ENCODE measurements at regions not wholly inside any gene's neighbourhood (a gene's known extent, or its start where the extent isn't known, plus 50 kb on each side); places are given as distances from the start of the nearest gene placed in this dataset.

DNA sequence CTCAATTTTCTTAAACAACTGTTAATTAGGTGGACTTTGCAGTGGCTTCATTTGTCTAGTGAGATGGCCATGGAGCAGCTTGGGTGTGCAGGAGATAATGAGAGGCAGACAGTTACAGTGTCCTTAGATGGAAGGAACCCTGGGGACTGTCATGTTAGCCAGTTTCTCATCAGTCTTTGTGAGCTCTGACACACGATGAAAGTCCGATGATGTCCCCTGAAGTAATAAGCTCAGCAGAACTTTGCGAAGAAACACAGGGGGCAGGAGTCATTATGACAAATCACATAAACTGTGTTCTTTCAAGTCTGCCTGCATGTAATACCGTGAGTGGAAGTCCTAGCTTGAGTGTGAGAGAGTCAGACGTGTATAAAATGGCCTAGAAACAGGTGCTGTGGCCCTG, 201.8 kb downstream of the DRD1 start:
- DNase-seq (ENCODE audit: low spot score), result no peak

DNA sequence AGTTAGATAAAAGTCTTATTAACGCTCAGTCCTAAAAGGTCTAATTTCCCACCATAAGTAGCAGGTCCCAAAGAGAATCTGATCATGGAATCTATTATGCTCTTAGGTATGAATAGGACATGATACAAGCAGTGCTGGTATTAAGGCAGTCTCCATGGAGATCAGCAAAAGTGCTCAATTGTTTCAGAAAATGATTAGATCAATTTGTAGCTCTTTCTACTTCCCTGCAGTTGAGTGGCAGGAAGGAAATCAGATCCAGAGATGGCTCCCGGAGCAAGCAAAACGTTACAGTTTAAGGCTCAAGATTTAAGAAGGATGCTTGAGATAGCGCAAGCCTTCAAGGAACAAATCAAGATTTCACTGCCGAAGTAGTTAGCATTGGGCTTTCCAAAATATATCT, 205.7 kb downstream of the DRD1 start:
- no peak for DNase-seq (ENCODE audit: low spot score)

DNA sequence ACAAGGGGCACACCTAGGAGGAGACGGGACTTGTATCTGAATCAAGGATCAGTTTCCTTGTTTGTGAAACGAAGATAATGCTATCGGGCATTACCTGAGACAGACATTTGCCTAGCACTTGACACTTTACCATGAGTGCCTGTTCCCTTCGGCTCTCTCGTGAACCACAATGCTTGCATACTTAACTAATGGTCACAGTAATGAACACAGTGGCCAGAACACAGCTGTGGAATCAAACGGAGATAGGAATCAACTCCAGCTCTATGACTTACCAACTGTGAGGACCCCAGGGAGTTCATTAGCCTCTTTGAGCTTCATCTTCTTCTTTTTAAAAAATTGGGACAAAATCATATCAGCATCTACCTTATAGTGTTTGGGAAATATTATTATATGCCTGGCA, 207.8 kb downstream of the DRD1 start:
- DNase-seq (ENCODE audit: low spot score), result no peak

DNA sequence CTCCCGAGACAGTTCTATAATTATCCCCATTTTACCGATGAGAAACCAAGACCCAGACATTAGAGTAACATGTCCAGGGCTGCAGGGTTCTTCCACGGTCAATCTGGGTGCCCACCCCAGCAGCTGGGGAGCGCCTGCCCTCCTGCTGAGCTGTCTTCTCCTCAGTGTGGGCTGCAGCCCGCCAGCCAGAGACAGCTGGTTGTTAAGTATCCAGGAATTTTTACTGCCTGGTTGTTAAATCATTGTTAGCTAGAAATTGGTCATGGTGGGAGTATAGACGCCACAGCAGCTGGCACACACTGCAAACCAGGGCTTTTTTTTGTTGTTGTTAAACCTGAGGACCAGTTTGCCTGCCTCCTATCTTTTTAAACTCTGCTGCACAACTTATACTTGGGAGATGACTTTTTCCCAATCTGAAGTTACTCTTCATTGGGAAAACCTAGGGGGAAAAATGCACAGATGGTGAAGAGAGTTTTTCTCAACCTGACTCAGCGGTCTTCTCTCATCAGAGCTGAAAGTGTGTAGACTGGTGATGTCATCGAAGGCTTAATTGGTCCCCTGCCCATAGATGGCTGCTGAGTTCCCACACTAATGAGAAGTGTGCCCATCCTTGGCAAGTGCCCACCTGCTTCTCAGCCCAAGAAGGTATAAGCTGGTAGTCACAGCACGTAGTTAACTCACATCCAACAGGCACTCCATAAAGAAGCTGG, 208.6 kb downstream of the DRD1 start:
- no peak for DNase-seq (ENCODE audit: low spot score)

DNA sequence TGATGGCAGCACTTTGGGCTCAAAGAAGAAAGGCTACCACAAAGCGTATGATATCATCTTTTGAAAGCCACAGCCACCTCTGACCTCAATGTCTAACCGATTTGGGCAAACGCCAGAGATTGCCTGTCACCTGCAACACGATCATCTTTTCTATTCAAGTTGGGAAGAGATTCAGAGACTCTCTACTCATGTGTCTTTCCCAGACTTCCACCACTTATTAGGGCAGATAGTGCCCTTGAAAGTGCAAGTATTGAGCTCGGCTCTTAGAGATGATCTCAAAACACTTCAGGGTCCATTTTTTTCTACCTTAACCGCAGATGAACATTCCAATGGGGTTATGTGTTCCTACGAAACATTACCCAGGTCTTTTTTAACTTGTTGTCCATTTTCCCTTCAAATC, 213.7 kb downstream of the DRD1 start:
- no peak for DNase-seq (ENCODE audit: low spot score)

DNA sequence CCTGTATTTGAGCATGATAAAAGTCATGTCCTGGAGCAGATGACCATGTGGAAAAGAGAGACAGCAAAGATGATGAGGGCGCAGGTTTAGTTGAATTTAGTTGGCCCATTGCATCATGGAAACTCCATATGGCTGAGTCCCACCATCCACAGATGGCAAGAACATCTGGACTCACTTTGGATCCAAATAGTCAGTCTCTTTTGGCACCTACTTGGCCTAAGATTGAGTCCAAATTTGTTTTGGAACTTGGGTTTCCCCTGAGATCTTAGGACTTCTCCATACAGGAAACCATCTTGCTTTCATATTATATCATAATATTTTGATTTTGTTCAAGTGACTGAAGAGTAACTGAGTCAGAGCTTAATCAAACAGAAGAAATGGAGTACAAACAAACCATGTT, 217.5 kb downstream of the DRD1 start:
- no peak for DNase-seq (ENCODE audit: low spot score)

DNA sequence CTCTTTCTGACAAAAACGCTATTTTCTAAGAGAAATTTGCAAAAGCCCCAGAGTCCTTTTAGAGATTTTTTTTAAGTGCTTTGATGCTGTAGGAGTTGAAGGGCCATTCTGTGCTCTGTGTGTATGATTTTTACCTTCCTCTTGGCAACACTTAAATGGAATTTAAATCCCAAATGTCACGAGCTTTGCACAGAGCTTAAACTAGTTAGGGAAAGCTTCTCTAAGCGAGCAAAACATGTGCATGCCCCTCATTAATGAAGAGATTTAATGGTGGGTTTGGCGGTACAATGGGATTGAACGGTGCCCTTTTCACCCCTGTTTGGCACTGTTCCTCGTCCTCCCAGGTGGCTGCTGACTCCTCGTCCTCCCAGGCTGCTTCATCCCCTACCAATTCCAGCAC, 220.7 kb downstream of the DRD1 start:
- no peak for DNase-seq (ENCODE audit: low spot score)

DNA sequence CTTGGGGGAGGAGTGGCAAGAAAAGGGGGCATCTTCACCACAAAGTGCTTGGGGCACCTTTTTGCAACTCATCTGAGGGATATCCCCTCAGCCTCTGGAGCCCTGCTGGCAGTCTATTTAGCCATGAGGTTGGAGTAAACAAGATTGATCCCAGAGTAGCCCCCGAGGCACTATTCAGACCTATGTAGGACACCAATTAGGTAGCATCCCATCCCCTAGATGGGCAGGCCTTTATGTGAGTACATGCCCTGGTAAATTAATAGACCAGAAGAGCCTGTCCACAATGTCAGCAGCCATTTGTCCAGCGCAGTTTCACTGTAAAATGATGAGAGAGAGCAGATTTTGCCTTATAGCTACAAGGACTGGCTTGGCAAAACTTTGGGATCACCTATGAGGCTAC, 221.4 kb downstream of the DRD1 start:
- DNase-seq (ENCODE audit: low spot score), result no peak

DNA sequence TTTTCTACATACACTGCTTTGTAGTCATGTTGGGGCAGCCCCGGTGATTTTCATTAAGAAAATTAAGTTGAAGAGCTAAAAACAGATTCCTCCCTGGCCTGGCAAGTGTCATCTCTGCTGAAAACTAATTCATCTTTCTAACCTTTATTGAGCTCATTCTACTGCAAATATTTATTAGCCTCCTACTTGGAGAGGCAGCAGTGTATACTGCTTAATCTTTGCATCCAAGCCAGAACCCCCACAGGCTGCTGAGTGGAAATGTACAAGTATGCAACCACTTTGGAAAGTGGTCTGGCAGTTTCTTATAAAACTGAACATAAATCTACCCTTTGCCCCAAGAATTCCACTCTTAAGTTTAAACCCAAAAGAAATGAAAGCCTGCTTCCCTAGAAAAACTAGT, 223.4 kb downstream of the DRD1 start:
- DNase-seq (ENCODE audit: low spot score), result no peak

DNA sequence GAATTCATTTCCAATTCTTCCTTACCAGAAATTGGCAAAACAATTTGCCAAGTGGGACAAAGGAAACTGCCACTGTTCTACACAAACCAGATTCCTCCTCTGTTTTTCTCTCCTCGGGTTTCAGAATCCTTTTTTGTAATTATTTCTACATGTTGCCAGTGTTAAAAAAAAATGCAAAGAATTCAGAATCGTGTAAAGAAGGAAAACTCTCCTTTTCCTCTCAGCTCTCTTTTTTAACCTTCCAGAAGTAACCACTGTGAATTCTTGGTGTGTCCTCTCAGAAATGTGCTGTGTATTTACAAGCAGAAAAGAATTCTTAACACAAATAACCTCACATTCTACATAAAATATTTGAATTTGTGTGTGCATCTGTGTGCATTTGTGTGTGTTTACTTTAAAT, 224.6 kb downstream of the DRD1 start:
- DNase-seq (ENCODE audit: low spot score), result no peak

DNA sequence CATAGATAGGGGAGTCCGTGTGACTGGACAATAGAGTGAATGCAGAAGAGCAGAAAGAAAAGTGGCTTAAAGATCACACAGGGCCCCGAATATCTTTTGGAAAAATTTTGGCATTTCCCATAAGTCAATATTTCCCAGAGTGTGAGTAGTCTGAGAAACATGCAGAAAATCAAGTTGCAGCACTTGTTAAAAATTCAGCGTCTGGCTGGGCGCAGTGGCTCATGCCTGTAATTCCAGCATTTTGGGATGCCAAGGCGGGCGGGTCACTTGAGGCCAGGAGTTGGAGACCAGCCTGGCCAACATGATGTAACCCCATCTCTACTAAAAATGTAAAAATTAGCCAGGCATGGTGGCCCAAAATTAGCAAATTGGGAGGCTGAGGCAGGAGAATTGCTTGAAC, 227.0 kb downstream of the DRD1 start:
- no peak for DNase-seq (ENCODE audit: low spot score)

DNA sequence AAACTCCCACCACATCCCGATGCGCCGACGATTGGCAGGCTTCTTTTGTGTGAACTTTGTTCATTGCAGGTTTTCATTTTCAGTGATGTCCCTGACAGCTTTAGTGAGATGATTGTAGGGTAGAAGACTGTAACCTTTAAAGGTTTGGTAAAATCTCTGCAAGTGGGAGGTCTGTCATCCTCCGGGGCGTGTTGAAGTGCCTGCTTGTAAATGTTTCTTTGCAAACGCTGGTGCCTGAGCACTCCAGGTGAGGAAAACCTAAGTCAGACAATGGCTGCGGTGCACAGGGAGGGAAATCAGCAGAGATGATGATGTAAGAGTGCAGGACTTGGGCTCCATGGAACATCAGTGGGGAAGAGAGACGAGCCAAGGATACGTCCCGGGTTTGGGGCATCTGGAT, 228.1 kb downstream of the DRD1 start:
- DNase-seq (ENCODE audit: low spot score), result no peak

DNA sequence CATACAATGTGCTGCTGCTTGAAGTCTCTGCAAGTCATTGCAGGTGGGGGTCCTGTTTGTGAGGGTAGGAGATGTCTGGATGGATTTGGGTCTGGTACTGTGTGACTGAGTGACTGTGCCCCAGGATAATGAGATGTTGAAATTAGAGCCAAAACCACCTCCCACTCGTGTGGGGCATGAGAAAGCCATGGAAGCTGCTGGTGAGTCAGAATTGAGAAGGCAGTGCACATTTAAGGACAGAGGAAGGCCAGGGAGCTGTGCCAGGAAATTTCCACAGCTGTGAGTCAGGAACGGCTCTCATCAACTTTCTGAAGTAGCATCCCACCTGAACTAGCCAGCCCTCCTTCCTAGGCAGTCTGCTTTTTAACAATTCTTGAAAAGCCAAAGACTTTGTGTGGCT, 229.8 kb downstream of the DRD1 start:
- DNase-seq (ENCODE audit: low spot score), result no peak

DNA sequence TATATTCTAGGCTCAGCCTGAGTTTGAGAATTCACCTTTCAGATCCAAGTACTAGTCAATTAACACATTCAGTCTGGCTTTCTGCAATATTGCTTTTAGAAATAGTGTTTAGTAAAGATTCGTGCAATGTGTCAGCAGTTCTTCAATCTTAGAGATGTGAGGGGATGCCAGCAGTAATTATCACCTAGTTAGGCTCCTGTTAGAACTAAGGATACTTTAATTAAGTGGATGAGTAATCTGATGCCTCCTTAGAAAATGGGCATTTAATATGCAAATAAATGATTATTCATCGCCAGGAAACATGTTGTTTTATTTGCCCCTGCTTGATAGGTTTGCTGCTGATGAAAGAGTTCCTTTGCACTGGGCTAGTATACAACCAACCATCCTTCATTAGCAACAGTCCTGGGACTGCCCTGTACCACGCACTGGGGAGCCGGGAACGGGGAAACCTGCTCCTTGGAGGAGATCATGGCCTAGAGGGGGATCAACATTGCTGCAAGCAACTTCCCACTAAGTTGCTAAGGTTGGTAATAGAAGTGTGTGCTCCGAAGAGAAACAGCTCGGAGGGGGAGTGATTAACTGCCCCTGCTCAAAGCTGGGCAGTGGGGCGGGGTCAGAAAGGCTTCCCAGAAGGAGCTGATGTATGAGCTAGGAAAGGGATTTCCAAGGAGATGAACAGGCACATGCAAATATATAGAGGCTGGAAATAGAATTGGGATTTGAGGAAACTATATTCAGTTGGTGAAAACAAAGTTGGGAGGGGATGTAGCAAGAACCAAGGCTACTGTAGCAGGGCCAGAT, 231.8 kb downstream of the DRD1 start:
- no peak for DNase-seq (ENCODE audit: low spot score)

DNA sequence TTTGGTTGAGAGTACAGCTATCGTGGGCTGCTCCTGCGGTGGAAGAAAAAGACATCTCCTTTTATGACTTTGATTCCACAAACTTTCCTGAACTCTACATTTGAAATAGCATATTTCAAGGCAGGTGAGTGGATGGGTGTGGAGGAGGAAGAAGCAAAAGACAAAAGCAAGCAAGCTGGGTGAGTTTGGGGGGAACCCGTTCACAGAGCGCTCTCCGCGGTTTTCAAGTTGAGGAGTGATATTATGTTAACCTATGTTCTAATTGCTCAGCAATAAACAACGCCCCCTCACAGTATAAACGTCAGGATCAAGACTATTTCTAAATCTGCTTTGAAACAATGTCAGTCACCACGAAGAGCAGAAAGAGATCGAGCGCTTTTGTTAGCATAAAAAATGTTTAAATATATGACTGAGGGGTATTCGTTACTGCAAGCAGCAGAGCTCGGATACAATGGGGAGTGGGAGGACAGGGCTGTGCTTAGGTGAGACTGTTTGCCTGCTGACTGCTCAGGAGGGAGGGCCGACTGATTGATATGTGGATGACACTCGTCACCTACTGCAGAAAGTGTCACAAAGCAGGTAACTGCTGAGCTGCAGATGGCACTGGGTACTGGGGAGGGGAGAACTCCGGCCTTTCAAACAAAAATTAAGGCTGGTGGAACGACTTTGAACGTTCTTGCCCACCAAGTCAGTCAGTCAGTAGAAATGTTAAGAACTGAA, 236.5 kb downstream of the DRD1 start:
- DNase-seq (ENCODE audit: low spot score), result no peak

DNA sequence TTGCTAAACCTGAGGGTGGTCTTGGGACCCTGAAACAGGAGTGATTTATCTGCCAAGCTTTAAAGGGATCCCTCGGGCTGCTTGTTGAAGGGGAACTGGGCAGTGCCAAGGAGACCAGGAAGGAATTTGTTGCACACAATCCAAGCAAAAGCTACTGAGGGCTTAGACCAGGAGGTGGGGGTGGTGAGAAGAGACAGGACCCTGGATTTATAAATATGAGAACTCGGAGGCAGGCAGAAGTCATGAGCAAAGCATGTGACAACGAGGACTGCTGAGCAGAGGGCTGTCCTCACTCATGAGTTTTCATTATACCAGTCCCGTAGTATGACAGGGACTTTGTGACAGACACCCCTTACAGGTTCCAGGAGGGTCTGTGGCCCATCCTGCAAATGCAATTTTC, 237.3 kb downstream of the DRD1 start:
- DNase-seq (ENCODE audit: low spot score), result no peak

DNA sequence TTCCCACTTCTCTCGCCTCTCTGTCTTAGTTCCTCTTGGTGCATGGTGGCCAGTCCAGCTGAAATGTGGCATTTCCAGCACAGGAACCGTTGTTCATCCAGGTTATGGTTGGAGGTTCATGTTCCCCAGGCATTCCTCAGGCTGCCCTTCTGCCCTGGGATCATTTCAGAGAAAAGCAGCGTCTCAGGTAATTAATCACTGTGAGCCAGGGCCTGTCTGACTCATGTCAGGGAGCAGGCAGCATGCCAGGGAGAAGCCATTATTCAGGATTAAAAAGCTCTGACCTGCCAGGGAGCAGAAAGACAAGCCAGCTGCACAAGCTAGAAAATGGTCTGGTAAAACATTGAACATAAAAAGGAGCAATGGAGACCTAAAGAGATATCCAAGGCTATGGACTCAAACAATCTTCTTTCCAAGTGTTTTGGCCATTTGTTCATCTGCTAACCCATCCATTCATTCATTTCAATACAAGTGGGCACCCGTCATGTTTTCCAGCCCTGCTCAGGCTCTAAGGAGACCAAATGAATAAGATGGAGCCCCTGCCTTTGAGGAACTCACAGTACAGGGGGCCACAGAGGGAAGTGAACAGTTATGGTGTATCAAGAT, 241.4 kb downstream of the DRD1 start:
- DNase-seq (ENCODE audit: low spot score), result peak; percentile 71

DNA sequence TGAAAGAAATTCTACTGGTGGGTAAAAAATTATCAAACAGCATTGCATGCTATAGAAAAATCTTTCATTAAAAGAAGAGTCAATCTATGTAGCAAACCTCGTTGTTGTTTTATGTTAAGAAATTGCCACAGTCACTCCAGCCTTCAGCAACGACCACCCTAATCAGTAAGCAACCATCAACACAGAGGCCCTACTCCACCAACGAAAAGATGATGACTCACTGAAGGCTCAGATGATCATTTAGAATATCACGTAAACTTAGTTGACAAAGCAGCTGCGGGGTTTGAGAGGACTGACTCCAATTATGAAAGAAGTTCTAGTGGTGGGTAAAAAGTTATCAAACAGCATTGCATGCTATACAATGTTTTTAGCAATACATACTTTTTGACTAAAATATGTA, 242.6 kb downstream of the DRD1 start:
- no peak for DNase-seq (ENCODE audit: low spot score)

DNA sequence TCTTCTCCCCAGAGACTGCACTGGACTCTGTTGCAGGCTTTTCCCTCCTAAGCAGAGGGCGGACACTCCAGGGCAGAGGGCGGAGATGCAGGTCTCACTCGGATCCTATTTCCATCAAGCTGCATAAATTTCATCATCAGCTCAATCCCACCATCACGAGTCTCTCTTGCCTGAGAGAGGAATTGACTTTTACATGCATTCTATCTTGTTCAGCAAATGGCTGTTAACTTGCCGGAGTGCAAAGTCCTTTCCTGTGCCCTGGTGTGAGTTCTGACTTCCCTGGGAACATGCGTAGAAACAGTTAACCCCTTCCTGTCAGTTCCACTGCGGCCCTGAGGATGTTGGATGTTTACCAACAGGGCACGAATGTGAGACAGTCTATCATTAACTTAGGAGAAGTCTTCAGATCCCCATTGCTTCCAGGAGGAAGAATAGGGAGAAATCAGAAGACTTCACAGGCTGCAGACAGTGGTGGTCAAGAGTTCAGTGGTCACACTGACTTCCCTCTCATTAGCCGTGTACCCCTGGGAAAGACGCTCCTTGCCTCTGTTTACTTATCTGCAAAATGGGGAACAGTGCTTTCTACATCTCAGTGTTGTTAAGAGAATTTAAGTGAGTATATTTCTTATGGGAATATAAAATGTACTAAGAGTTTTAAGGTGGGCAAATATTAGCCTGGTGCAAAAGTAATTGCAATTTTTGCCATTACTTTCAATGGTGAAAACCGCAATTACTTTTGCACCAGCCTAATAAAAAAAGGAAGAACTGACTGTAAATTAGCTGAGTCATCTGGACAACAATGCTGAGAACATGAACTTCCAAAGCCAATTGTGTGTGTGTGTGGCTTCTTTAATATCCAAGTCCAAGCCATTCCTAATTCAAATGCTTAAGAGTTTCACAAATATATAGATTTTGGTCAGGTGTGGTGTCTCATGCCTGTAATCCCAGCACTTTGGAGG, 248.0 kb downstream of the DRD1 start:
- no peak for DNase-seq (ENCODE audit: low spot score)

DNA sequence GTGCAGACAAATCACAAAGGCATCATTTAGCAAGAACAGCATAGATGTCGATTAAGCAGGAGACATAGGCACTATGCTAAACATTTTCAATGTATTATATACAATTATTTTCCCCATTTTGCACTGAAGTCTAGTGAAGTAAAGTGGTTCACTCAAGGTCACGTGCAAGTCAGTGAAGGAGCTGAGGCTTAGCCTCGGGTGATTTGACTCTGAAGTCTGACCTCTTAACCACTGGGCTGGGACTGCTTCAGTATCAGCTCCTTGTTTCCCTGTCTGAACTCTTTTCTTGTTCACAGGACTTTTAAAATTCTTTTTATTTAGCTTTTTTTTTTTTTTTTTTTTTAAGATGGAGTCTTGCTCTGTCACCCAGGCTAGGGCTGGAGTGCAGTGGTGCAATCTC, 262.7 kb downstream of the DRD1 start:
- DNase-seq (ENCODE audit: low spot score), result no peak

DNA sequence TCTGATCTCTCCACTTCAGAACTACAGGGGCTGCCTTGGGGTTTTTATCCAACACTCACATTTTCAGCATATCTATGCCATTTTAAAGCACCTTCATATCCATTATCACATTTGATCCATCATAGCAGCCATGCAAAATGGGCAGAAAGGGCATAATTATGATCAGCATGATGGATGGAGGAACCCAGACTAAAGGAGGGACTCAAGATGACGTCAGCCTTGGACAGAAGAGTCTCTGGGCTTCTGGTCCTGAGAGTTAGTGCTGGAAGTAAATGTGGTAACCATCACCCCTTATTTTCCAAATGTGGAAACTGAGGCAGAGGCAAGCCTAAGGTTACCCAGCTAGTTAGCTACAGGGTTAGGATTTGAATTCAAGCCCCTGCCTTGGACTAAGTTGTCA, 273.1 kb downstream of the DRD1 start:
- DNase-seq (ENCODE audit: low spot score), result no peak
